NT2/D1 (cell line): ENCODE measurements at regions not wholly inside any gene's neighbourhood (a gene's known extent, or its start where the extent isn't known, plus 50 kb on each side); places are given as distances from the start of the nearest gene placed in this dataset.
A peak's percentile ranks its signal among the peaks of the same experiment; 100 is the strongest.
"Not testable (repeated sequence)": the region's sequence is repeated elsewhere in the genome, so short reads cannot be mapped to it uniquely, and the experiment has no call there.

Source experiments
- DNase-seq: peaks from one replicate; pipeline ENCODE4 v3.0.0-alpha.2; 2011; ENCODE audit warnings: low read depth, low spot score
- H3K27me3 ChIP-seq: 2 replicates; pipeline ENCODE4 v1.6.0; 2011; ENCODE audit warnings: mild to moderate bottlenecking; ENCODE audit not compliant: insufficient read length, insufficient read depth
- H3K36me3 ChIP-seq: 2 replicates; pipeline ENCODE4 v1.6.1; 2011; ENCODE audit warnings: mild to moderate bottlenecking, low read length, mixed read lengths; ENCODE audit not compliant: insufficient read depth, insufficient read length
- H3K4me1 ChIP-seq: 2 replicates; pipeline ENCODE4 v1.5.1; 2011; ENCODE audit not compliant: insufficient read depth, insufficient read length
- H3K4me3 ChIP-seq: 2 replicates; pipeline ENCODE4 v1.5.1; 2011; ENCODE audit warnings: low read depth; ENCODE audit not compliant: insufficient read length
- H3K9ac ChIP-seq: 2 replicates; pipeline ENCODE4 v1.6.0; 2011; ENCODE audit warnings: low read depth; ENCODE audit not compliant: insufficient read length
- H3K9me3 ChIP-seq: 2 replicates; pipeline ENCODE4 v1.5.1; 2011; ENCODE audit warnings: mild to moderate bottlenecking, low read length; ENCODE audit not compliant: insufficient read depth
- SUZ12 ChIP-seq: IDR thresholded peaks from 2 replicates; pipeline ENCODE4 v1.6.1; 2011; ENCODE audit not compliant: insufficient read length, insufficient read depth; ENCODE audit errors: extremely low read depth
- YY1 ChIP-seq: IDR thresholded peaks from 2 replicates; pipeline ENCODE4 v1.6.1; 2011; ENCODE audit not compliant: insufficient read length, insufficient read depth
- ZNF274 ChIP-seq: IDR thresholded peaks from 2 replicates; pipeline ENCODE4 v1.6.1; 2011; ENCODE audit warnings: mild to moderate bottlenecking, low read depth, low read length

DNA sequence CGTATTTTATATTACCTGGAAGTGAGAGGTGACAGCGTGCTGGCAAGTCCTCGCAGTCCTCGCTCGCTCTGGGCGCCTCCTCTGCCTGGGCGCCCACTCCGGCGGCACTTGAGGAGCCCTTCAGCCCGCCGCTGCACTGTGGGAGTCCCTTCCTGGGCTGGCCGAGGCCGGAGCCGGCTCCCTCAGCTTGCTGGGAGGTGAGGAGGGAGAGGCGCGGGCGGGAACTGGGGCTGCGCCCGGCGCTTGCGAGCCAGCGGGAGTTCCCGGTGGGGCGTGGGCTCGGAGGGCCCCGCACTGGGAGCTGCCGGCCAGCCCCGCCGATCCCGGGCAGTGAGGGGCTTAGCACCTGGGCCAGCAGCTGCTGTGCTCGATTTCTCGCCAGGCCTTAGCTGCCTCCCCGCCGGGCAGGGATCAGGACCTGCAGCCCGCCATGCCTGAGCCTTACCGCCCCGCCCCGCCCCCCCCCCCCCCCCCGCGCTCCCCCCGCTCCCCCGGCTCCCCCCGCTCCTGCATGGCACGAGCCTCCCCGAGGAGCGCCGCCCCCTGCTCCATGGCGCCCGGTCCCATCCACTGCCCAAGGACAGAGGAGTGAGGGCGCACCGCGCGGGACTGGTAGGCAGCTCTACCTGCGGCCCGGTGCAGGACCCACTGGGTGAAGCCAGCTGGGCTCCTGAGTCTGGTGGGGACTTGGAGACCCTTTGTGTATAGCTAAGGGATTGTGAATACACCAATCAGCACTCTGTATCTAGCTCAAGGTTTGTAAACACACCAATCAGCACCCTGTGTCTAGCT lies 298.9 kb upstream of the MAGEB16 start:
- TF ChIP-seq SUZ12 = no peak
- TF ChIP-seq YY1 = no peak
- no peak for TF ChIP-seq ZNF274
- H3K27me3 ChIP-seq = no peaks in the 10 kb centered on the region
- DNase-seq = no peak
- no peaks in the 10 kb centered on the region; the same call in 1 of the 2 replicates for H3K9me3 ChIP-seq
- no peak overlapping the region for H3K4me3 ChIP-seq
- no peak overlapping the region for H3K9ac ChIP-seq
- no peaks in the 10 kb centered on the region for H3K4me1 ChIP-seq
- H3K36me3 ChIP-seq = no peaks in the 10 kb centered on the region

DNA sequence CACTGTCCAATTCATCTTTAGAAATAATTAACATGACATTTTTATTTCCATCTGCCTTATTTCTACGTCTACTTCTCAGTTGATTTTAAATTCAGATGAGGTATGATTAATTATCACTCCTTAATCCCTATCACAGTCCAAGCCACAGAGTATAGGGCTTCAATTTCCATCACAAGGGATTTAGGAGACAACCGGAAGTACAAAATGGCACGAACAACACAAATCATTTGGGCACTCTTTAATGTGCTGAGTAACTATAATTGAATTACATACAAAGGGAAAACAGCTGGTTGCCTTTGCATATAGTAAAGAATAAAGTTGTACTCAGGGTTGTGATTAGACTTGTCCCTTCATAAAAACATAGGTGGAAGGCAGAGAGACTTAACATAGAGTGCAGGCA lies 290.4 kb upstream of the MAGEB16 start:
- Histone ChIP-seq H3K36me3 (no peaks in the 10 kb centered on the region), H3K4me1 (no peaks in the 10 kb centered on the region), H3K9me3 (no peaks in the 10 kb centered on the region), H3K4me3 (no peak overlapping the region), H3K9ac (no peak overlapping the region), H3K27me3 (no peaks in the 10 kb centered on the region)
- TF ChIP-seq ZNF274 (no peak), SUZ12 (no peak), YY1 (no peak)
- no peak for DNase-seq

DNA sequence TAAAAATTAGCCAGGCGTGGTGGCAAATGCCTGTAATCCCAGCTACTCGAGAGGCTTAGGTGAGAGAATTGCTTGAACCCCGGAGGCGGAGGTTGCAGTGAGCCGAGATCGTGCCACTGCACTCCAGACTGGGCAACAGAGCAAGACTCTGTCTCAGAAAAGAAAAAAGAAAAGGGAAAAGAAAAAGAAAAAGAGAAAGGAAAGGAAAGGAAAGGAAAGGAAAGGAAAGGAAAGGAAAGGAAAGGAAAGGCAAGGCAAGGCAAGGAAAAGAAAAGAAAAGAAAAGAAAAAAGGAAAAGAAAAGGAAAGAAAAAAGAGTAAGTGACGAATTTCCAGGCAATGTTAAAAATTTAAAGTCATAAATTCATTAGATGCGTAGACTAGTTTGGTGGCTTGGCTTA lies 250.1 kb upstream of the MAGEB16 start:
- H3K36me3 ChIP-seq, H3K9me3 ChIP-seq, H3K4me1 ChIP-seq, H3K9ac ChIP-seq, DNase-seq, H3K4me3 ChIP-seq, H3K27me3 ChIP-seq: not testable (repeated sequence)

DNA sequence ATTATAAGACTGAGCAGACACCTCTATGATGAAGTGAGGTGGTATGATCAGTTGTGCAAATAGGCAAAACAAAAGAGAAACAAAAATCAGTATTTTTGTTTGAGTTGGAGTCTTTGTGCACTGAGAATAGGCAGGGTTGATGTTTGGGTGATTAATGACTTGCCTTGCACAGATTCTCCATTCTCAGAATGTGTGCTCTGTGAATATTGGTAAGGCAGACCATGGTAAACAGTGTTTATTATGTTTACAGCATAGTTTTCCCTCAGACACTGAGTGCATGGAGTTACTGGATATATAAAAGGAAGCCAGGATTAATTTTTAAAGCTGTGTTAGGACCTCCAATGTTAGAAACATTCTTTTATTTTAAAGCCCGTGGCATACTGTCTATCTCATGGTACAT lies 240.2 kb upstream of the MAGEB16 start:
- Histone ChIP-seq H3K4me3 (no peak overlapping the region), H3K4me1 (peaks cover 5% of the 10 kb centered on the region), H3K36me3 (no peaks in the 10 kb centered on the region), H3K27me3 (no peaks in the 10 kb centered on the region), H3K9me3 (no peaks in the 10 kb centered on the region), H3K9ac (no peak overlapping the region)
- no peak for TF ChIP-seq YY1
- TF ChIP-seq ZNF274 = no peak
- no peak for TF ChIP-seq SUZ12
- no peak for DNase-seq

DNA sequence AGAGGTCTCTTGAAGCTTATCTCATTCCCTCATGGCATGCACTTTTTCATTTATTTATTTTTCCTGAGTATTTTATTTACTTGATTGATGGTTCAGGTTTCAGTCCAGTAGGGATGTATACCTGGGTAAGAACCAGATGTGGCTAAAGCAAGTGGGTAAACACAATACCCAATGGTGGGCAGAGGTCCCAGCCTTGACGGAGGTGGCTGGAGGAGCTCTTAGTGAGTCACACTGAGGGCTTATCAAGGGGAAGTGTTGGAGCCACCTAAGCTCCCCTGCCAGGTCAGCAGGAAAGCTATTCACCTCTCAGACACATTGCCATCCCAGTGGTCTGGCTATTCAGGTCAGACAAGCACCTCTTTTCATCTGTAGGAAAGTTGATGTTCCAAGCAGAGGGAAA lies 236.2 kb upstream of the MAGEB16 start:
- no peaks in the 10 kb centered on the region for H3K36me3 ChIP-seq
- H3K9ac ChIP-seq = no peak overlapping the region
- no peak overlapping the region for H3K4me3 ChIP-seq
- DNase-seq = no peak
- no peaks in the 10 kb centered on the region for H3K27me3 ChIP-seq
- no peak for TF ChIP-seq ZNF274
- TF ChIP-seq SUZ12 = no peak
- no peak for TF ChIP-seq YY1
- no peaks in the 10 kb centered on the region for H3K9me3 ChIP-seq
- peaks cover 5% of the 10 kb centered on the region for H3K4me1 ChIP-seq

DNA sequence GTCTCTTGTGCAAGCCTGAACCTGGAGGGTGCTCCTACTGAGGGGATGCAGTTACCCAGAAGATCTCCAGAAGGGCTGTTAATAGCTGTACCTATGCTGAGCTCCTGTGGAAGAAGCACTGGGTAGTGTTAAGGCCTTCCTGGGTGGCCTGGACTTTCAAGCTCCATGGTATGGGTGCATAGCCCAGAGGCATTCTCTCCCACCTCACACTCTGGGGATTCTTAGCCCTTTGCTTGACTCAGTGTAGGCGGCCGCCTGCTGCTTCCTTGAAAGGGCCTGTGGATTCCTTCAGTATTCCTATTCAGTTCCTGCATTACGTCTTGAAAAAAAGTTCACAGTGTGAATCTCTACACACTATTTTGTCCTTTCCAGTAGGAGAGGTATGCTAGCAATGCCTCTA lies 235.7 kb upstream of the MAGEB16 start:
- Histone ChIP-seq H3K27me3 (no peaks in the 10 kb centered on the region), H3K9ac (no peak overlapping the region)
- peak; percentile 22 for DNase-seq

DNA sequence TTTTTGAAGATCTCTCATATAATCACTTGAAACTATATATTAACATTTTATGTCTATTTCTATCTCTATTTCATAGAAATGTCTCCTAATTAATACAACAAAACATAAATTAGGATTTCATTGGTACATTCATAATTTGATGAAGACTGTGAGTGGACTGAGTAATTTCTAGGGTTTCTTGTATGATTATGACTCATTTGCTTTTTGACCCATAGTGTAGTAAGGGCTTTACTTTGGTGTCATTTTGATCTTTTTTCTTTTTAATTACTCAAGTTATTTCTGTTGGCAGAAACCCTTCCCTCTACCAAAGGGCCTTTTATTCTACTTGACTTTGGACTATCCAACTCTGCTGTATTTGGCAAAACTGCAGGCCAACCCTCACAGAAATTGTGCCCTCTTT lies 207.9 kb upstream of the MAGEB16 start:
- no peaks in the 10 kb centered on the region for H3K4me1 ChIP-seq
- no peaks in the 10 kb centered on the region for H3K36me3 ChIP-seq
- no peak for DNase-seq
- H3K27me3 ChIP-seq = no peaks in the 10 kb centered on the region
- H3K9me3 ChIP-seq = no peaks in the 10 kb centered on the region
- TF ChIP-seq YY1 (no peak), SUZ12 (no peak), ZNF274 (no peak)
- H3K9ac ChIP-seq = no peak overlapping the region
- H3K4me3 ChIP-seq = no peak overlapping the region

More for the DNA sequence above, 235.7 kb upstream of the MAGEB16 start:
- no peaks in the 10 kb centered on the region for H3K9me3 ChIP-seq
- no peak for TF ChIP-seq SUZ12
- TF ChIP-seq YY1 = no peak
- no peak for TF ChIP-seq ZNF274
- H3K36me3 ChIP-seq = no peaks in the 10 kb centered on the region
- peaks cover 5% of the 10 kb centered on the region for H3K4me1 ChIP-seq
- no peak overlapping the region for H3K4me3 ChIP-seq

DNA sequence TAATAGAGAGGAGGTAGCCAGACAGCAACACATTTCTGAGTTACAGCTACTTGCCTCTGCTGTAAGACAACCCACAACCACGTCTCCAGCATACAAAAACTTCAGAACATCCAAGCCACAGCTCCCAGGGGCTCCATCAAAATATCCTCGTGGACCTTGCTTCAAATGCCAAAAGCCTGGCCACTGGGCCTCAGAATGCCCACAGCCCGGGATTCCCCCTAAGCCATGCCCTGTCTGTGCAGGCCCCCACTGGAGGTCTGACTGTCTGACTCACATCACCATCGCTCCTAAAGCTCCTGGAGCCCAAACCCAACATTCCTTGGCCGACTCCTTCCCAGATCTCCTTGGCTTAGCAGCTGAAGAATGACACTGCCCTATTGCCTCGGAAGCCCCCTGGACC lies 186.6 kb upstream of the MAGEB16 start:
- H3K9me3 ChIP-seq, H3K9ac ChIP-seq, H3K4me1 ChIP-seq, H3K36me3 ChIP-seq, DNase-seq, H3K4me3 ChIP-seq, H3K27me3 ChIP-seq: not testable (repeated sequence)
